ENCODE measurements at regions not wholly inside any gene's neighbourhood (a gene's known extent, or its start where the extent isn't known, plus 50 kb on each side); places are given as distances from the start of the nearest gene placed in this dataset.

GRCh38 chr3:21256932-21257331 is 494.1 kb downstream of the ZNF385D start:
- DNase-seq (ENCODE audit: low read depth) = no peak
- TF ChIP-seq CTCF (conservative IDR thresholded peaks at IDR 0.05; ENCODE audit: low read depth, low read length) = no peak
- no peak overlapping the region for H3K4me3 ChIP-seq (ENCODE audit: low read depth, low read length)

GRCh38 chr3:21238661-21239060 is 512.3 kb downstream of the ZNF385D start:
- TF ChIP-seq CTCF (conservative IDR thresholded peaks at IDR 0.05; ENCODE audit: low read depth, low read length) = no peak
- DNase-seq (ENCODE audit: low read depth) = no peak
- no peak overlapping the region for H3K4me3 ChIP-seq (ENCODE audit: low read depth, low read length)

GRCh38 chr3:21237638-21238037 is 513.4 kb downstream of the ZNF385D start:
- TF ChIP-seq CTCF (conservative IDR thresholded peaks at IDR 0.05; ENCODE audit: low read depth, low read length) = no peak
- H3K4me3 ChIP-seq (ENCODE audit: low read depth, low read length) = no peak overlapping the region
- DNase-seq (ENCODE audit: low read depth) = no peak

- no peak overlapping the region for H3K4me3 ChIP-seq (ENCODE audit: low read depth, low read length)
- TF ChIP-seq CTCF (conservative IDR thresholded peaks at IDR 0.05; ENCODE audit: low read depth, low read length) = no peak
- DNase-seq (ENCODE audit: low read depth) = no peak
These were observed 515.5 kb downstream of the ZNF385D start for GRCh38 chr3:21235491-21235890.

- DNase-seq (ENCODE audit: low read depth) = no peak
- H3K4me3 ChIP-seq (ENCODE audit: low read depth, low read length) = no peak overlapping the region
- no peak for TF ChIP-seq CTCF (conservative IDR thresholded peaks at IDR 0.05; ENCODE audit: low read depth, low read length)
These were observed 516.1 kb downstream of the ZNF385D start for GRCh38 chr3:21234933-21235332.

- no peak for TF ChIP-seq CTCF (conservative IDR thresholded peaks at IDR 0.05; ENCODE audit: low read depth, low read length)
- H3K4me3 ChIP-seq (ENCODE audit: low read depth, low read length) = no peak overlapping the region
- no peak for DNase-seq (ENCODE audit: low read depth)
These were observed 521.4 kb downstream of the ZNF385D start for GRCh38 chr3:21229426-21230135.

- no peak for TF ChIP-seq CTCF (conservative IDR thresholded peaks at IDR 0.05; ENCODE audit: low read depth, low read length)
- H3K4me3 ChIP-seq (ENCODE audit: low read depth, low read length) = no peak overlapping the region
- no peak for DNase-seq (ENCODE audit: low read depth)
These were observed 524.9 kb downstream of the ZNF385D start for GRCh38 chr3:21226086-21226485.

Data from epithelial cell of proximal tubule (primary cell).